Fibroblast of skin of left biceps (primary cell): ENCODE measurements at regions not wholly inside any gene's neighbourhood (a gene's known extent, or its start where the extent isn't known, plus 50 kb on each side); places are given as distances from the start of the nearest gene placed in this dataset.
"Not testable (repeated sequence)": the region's sequence is repeated elsewhere in the genome, so short reads cannot be mapped to it uniquely, and the experiment has no call there.

Source experiments
- DNase-seq, 2 experiments: peaks; one replicate each; pipeline ENCODE4 v3.0.0-alpha.2; 2013; ENCODE audit warnings: low read depth in 2 of 2

DNA sequence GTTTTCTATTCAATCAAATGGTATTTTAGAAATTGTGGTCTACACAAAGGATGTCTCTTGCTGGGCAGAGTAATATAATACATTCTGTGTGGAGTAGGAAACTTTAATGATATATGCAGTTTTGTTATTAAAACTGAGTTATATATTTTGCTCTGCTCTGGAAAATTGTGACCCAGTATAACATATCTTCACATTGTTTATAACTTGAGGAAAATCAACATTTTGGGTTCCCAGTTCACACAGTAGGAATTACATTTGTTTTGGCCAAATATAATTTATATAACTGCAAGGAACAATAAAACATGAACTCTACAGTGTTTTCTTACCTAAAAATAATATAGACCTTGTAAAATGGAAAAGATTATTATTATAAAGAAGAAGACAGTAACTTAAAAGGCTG, 372.4 kb downstream of the OSR1 start:
- DNase-seq, result no peak

DNA sequence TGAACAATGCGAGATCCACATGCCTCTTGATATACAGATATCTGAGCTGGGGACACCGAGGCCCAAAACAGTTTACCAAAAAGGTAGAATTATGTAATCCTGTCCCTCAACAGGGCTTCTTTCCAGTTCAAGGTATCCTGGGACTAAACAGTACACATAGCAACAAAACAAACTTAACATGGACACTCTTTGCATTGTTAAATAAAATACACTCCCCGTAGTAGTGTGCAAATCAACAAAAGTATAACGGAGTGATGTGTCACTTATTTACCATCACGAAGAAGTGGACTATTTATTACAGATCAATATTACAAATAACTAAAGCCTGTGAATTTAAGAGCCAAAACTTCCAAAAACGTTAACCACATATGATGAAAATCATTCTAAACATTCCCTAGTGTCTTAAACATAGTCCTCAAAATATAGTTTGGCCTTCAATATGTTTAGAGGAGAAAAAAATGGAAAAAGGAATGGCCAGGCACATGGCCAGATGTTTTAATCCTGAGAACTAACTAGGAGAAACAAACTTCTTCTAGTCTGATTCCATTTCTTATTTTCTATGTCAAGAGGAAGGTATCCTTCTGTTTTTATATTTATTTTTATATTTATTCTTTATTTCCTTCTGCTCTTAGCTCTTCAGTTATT, 377.5 kb downstream of the OSR1 start:
- no peak for DNase-seq

DNA sequence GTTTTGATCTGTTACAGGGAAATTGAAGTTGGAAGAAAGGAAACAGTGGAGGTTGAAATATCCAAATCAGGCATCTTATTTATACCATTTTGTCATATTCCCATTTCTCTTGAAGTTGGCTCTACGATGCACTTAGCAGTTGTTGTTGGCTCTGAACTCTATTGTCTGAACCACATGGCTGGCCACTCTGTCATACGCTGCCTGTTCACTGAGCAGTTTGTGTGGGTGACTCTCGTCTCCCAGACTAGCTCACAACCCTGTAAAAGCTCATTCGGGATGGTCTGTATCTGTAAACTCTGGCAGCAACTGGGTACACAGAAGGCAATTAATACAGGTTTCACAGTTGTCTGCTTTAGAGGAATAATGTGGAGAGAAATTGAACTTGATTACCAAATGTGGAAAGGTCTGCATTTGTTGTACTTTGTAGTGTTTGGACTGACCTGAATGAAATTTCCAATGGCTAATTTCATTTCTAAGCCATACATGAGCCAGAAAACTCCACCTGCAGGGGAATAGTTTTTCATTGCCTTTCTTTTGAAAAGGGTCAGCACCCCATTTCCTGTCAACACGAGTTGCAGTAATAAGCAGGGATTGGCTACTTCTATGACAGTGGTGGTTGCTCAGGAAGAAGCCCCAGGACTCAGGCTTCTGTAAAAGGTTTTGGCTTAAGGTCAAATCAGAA, 378.2 kb downstream of the OSR1 start:
- no peak for DNase-seq

DNA sequence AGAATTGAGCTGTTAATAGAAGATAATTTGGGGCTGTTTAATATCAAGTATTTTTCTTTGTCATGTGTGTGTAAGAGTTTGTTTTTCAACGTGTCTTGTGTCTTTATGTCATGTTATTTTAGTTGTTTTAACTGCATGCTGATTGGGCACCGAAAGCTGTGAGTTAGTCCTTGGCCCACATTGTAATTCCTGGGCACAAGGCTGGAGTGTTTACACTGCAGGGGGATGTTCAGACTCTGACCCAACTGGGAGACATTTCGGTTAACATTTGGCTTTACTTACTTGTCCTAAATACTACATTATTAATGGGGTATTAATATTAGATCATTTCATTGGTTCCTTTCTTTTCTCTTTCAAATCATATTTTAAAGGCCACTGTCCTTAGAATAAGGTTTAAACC, 381.0 kb downstream of the OSR1 start:
- DNase-seq, result no peak

DNA sequence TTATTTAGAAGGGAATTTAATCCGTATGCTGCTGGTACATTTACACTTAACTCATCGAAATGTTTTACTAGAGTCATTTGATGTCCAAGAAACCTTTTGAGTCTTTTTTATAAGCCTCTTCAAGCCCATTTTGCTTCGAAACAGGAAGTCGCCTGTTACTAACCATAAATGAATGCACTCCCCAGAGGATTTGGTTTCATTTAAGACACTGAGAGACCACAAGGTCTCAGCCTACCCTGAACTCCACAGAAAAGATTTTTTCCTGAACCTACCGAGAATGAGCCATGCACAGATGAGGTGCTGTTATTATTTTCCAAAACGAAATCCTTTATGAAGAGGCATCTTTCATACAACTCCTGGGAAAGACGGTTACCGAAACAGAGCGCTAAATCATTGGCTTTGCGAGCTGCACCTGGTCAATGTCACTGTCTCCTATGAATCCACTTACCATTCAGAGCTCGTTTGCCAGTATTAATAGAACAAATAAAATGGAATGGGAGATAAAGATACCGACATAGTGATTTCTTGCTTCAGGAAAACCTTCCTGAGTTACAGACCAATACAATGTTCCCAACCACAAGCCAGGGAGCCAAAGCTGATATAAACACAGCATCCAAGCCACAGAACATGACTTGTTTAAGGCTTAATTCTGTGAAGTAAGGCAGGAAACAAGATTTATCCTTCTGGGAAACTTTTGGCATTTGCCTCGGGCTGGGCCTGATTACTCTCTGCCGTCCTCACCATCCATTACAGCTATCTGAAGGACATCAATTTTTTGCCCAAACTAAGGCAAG, 382.1 kb downstream of the OSR1 start:
- DNase-seq, result peak; percentile 77 to 82

DNA sequence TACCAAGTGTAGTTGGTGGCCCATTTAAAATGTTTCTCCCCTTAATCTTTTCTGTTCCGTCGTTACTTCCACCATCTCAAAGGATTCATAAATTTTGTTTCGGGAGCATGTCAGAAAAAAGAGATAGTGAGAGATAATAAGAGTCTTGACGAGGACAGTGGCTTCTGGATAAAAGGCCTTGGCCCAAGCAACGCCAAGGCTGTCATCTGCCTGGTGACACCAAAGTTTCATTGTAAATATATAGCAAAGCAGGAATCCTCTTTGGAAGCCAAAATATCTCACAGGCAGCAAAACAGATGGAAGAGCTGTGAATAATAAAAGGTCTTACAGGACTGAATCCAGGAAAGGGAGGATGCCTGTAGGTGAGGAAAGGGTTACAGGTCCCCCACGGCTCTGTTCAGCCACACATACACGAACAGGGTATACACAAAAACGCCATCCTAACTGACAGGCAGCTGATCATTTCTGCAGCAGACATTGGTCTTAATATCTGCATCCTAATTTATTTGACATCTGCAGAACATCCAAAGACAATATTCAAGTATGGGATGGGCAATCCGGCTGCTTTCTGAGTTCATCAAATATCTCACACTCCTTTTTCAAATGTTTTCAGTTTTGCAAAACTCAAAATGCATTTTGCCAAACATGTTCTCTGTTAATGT, 382.8 kb downstream of the OSR1 start:
- DNase-seq, result no peak

DNA sequence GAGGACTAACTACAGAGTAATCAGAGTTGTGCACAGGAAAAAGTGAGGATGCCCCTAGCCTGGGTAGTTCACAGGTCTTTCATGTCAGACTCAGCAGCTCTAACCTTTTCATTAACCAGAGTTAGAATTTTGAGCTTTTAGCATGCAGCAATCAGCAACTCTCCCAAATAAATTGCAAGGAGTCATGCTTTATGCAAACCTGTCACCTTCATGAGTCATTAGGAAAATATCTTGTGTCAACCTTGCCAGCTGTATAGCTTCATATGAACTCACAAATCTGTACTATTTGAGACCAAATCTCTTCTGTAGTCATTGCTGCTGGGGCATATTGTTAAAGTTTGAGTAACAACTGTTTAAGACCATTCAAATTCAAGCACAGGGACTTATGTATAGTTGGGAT, 382.3 kb upstream of the NT5C1B start:
- no peak for DNase-seq

DNA sequence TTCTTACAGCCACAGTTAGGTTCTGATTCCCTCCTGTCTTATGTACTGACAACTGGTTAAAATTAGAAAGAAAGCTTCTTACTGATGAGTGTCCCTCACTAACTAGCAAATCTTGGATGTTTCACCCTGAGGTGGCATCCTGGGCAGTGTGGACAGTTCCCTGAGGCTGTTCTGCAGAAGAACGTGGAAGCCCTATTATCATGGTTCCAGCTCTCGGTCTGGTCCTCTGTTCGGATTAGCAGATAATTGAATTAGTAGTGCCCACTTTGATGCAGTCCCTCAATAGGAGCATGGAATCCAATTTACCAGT, 381.7 kb upstream of the NT5C1B start:
- DNase-seq, result no peak

DNA sequence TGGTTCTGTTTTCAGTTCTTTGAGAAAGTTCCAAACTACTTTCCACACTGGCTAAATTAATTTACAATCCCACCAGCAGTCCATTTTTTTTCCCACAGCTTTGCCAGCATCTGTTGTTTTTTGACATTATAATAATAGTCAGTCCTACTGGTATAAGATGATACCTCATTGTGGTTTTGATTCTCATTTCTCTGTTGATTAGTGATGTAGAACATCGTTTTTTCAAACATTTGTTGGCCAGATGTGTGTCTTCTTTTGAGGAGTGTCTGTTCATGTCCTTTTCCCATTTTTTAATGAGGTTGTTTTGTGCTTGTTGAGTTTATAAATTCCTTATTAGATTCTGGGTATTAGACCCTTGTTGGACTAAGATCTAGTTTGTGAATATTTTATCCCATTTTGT, 376.8 kb upstream of the NT5C1B start:
- peak; percentile 72 for DNase-seq

DNA sequence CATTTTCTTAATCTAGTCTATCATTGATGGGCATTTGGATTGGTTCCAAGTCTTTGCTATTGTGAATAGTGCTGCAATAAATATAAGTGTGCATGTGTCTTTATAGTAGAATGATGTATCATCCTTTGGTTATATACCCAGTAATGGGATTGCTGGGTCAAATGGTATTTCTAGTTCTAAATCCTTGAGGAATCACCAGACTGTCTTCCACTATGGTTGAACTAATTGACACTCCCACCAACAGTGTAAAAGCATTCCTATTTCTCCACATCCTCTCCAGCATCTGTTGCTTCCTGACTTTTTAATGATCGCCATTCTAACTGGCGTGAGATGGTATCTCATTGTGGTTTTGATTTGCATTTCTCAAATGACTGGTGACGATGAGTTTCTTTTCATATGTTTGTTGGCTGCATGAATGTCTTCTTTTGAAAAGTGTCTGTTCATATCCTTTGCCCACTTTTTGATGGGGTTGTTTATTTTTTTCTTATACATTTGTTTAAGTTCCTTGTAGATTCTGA, 374.4 kb upstream of the NT5C1B start:
- not testable (repeated sequence) for DNase-seq

DNA sequence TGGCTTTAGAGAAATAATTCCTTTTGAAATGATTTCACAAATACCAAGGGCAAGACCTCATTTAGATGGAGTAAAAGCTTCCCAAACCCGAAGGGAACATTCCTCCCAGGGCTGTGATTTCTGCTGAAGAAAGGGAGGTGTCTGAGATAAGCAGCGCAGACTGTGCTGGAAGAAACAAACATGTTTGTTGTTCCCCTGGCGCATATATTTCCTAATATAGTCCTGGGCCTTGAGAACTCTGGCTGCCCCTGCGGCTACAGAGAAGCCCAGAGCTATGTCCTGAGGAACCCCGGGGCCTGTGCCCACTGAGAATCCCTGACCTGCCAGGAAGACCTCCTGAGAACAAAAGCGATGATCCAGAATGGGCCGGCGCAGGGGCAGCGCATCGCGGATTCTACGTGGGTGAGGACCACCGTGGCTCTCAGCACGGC, 372.6 kb upstream of the NT5C1B start:
- no peak for DNase-seq

DNA sequence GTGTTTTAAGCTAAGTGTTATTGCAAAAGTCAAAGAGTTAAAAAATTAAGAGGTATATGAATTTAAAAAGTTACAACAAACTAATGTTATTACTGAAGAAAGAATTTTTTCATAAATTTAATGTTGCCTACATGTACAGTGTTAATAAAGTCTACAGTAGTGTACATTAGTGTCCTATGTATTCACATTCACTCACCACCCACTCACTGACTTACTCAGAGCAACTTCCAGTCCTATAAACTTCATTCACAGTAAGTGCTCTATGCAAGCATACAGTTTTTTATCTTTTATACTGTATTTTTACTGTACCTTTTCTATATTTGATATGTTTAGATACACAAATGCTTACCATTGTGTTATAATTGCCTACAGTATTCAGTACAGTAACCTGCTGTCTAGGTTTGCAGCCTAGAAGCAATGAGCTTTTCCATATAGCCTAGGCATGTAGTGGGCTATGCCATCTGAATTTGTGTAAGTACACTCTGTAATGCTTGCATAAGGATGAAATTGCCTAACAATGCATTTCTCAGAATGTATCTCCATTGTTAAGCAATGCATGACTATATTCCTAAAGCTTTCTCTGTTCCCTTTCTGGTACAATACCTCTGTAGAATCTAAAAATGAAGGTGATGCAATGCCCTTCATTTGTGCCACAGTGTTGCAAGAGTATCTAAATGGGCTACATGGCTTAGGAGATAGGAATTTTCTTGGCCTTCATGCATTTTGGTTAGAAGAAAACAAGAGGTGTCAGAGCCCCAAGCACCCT, 370.8 kb upstream of the NT5C1B start:
- DNase-seq, result no peak

DNA sequence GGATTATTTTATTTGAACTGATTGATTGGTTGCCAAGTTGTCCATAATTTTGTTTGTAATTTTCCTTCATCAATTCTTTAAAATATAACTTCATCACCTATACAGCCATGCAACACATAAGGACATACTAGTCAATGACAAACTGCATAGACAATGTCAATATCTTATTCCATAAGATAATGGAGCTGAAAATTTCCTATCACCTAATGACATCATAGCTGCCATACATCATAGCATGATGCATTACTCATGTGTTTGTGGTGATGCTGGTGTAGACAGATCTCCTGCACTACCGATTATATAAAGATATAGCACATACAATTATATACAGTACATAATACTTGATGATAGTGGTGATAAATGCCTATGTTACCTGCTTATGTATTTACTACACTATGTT, 369.8 kb upstream of the NT5C1B start:
- no peak for DNase-seq

DNA sequence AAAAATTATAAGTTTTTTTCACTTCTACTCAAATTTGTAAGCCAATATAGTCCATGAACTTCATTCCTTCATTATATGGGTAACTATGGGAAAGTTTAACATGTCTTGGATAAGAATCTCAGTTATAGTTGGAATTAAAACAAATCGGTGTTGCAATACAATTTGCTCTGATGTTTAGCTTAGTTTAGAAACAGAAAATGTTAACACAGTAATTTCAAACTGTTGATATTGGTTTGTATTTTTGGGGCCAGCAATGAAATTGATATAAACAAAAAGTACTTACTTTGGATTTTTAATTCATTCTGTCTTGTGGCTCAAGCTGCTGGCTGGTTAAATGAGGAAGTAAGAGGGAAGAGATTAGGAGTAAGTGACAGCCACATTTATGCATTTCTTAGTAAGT, 368.5 kb upstream of the NT5C1B start:
- DNase-seq, result no peak

DNA sequence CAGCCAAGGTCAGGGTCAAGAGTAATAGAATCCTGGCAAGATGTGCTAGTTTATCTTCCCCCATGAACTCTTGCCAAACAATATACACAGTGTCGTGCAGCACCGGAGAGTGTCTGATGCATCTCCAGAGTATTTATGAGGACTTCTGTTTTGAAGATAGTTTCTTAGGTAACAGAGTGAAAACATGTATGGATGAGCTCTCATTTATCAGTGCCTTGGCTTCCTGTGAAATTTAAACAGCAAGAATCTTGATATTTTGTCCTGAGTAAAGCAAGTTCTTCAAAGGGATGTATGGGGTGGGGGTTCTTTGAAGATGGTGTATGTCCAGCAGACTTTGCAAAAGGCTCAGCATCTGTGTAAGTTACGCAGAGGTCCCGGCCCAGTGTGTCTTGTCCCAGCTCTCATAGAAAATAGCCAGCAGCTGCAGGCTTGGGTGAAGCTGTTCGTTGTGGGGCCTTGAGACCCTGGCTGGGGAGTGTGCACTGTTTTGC, 361.0 kb upstream of the NT5C1B start:
- DNase-seq, result peak in 1 of 2 experiments; percentile 32

DNA sequence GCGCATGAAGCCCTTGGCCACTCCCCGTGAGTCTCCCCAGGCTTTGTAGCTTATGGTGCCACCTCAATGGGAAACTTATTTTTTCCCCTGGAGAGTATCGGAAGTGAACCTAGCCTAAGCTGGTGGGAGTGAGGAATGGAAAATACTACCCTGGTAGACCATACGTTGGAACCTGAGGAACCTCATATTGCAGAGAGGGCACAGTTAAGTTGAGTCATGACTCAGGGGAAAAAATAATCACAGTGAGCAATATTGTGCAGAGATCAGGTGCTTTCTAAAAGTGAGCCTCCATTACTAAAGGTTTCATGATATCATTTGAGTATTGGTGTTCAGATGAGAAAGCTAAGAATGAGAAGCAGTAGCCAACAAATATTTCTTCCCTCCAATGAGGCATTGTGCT, 360.5 kb upstream of the NT5C1B start:
- DNase-seq, result no peak

DNA sequence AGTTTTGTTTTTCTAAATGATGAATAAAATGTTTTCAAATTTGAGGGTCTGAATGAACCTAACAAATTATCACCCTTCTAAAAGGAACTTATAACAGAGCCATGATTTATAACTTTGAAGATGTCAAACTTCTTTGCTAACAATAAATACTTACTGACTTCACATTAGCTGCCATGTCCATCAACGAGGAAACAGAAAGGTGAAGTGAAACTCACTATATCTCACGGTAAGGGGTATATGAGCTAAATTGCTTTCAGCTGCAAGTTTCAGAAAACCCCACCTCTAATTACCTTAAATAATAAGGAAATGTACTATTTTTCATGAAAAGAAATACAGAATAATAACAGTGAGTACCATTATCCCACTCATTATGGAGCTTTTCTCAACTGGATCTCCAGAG, 350.8 kb upstream of the NT5C1B start:
- no peak for DNase-seq

DNA sequence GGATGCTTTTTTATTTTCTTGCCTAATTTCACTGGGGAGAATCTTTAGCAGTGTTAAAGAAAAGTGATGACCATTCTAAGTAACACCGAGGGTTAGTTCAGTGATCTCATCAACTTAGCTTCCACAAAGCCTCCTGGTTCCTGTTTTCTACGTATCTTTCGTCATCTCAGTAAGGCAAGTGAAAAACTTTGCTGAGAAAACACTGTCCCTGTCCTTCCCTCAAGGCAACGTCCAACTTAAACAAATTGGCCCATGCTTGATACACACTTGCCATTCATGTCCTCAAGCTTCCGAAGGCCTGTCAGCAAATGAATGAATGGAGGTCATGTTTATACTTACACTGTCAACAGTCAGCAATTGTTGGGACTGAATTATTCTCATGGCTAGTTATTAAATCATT, 350.4 kb upstream of the NT5C1B start:
- DNase-seq, result not testable (repeated sequence)

DNA sequence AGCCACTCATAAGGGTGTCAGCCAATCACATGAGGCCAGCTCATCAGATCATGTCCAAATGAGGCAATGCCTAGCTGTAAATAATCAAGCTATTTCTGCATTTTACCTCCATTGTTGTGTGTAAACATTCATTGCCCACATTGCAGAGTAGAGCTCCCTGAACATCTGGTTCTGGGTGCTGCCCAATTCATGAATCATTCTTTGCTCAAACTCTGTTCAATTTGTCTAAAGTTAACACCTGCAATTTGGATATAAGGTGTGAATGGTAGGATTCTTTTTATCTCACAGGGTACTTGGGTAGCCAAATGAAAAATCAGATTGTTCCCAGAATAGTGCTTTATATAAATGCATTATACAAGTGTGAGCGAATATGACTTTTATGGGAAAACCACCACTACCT, 345.5 kb upstream of the NT5C1B start:
- DNase-seq, result no peak

DNA sequence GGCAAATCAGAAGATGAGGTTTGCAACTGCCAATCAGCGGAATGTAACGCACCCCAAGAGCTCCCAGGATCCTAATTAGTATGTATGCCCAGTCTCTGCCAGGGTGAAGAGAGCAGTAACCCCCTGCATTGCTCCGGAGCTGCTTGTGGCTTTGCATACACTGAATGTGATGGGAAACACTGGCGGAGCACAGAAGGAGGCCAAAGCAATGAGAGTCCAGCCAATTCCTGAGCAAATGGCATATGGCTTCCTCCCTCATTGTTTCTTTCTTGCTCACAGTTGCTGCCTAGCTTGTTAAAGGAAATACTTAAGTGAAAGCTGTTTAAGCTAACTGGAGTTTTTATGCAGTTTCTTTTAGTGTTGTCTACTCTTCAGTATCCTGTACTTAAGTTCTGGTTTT, 343.5 kb upstream of the NT5C1B start:
- DNase-seq, result no peak

DNA sequence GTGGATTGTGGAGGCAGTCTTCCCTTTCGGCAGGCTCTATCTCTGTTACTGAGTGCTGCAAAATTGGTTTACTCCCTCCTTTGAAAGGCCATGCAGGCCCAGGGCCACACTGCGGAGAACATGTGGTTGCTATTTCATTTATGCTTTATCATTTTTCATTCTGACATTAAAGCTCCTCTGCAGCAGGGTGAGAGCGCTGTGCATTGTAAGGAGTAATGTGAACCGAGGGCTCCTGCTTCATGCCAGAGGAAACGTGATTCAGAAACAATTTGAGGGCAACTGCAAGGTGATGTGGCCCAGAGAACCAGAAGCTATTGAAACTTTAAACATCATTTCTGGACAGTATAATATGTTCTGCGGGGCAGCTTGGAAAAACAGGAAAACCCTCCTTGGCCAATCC, 341.6 kb upstream of the NT5C1B start:
- DNase-seq, result peak in 1 of 2 experiments; percentile 40
